WTC11 (cell line): ENCODE measurements at regions not wholly inside any gene's neighbourhood (a gene's known extent, or its start where the extent isn't known, plus 50 kb on each side); places are given as distances from the start of the nearest gene placed in this dataset.

Experiments
- EMX1 ChIP-seq: fragments of 250-450 bp; sonication (Bioruptor Pico); IDR thresholded peaks from 2 replicates; pipeline ENCODE4 v1.8.0; 2021; ENCODE audit warnings: mild to moderate bottlenecking
- TF ChIP-seq, protein P1 (sequence below): fragments of 200-600 bp; IDR thresholded peaks from 2 replicates; pipeline ENCODE4 v1.8.0; 2022; ENCODE audit warnings: antibody characterized with exemption

DNA sequence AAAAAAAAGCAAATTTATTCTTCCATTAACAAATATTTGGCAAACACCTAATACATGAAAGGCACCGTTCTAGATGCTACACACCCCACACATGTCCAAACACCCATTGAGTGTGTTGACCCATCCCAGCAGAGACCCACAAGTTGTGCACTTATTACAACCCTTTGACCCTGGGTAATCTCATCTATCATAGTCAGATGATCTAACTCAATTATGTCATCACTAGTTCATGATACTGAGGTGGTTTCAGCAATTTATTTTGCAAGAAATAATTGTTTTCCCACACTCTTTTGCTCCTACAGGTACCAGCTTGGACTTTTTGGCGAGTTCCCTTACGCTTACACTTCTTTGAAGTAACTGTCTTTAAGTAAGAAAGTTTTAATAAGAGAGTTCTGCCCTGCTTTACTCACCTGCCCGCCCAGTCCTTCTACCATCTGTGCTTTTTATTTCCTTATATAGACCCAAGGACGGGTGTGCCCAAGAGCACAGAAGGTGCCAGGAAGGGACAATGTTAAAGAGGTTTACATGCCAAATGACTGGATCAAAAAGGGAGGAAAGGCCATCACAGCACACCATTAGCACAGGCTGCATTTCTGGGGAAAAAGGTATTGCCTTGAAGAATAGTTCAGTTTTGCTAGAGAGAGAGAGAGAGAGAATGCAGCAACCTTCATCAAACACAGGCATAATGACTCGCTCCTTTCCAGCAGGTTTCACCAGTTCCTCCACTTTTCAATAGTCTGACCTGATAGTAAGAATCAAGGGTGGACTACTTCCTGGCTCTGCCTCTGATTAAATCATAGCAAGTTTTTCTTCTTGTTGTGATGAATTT lies 54.5 kb upstream of the ATP11B start:
- TF ChIP-seq, protein P1, sequence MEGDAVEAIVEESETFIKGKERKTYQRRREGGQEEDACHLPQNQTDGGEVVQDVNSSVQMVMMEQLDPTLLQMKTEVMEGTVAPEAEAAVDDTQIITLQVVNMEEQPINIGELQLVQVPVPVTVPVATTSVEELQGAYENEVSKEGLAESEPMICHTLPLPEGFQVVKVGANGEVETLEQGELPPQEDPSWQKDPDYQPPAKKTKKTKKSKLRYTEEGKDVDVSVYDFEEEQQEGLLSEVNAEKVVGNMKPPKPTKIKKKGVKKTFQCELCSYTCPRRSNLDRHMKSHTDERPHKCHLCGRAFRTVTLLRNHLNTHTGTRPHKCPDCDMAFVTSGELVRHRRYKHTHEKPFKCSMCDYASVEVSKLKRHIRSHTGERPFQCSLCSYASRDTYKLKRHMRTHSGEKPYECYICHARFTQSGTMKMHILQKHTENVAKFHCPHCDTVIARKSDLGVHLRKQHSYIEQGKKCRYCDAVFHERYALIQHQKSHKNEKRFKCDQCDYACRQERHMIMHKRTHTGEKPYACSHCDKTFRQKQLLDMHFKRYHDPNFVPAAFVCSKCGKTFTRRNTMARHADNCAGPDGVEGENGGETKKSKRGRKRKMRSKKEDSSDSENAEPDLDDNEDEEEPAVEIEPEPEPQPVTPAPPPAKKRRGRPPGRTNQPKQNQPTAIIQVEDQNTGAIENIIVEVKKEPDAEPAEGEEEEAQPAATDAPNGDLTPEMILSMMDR: no peak
- TF ChIP-seq EMX1 (CRISPR knock-in tag): no peak
